GM12892 (cell line): ENCODE measurements at regions not wholly inside any gene's neighbourhood (a gene's known extent, or its start where the extent isn't known, plus 50 kb on each side); places are given as distances from the start of the nearest gene placed in this dataset.

ENCODE experiments used
- DNase-seq: peaks from one replicate; pipeline ENCODE4 v3.0.0; 2011; ENCODE audit not compliant: insufficient read length
- FAIRE-seq: peaks from 2 replicates; lab custom pipeline; 2011; peaks lifted over from hg19 to GRCh38; lab: Jason Lieb, UNC
- POLR2A ChIP-seq: IDR thresholded peaks from 2 replicates; pipeline ENCODE4 v1.6.1; 2011; ENCODE audit warnings: low read depth, low read length, control low read depth
- POLR2AphosphoS5 ChIP-seq: IDR thresholded peaks from 2 replicates; pipeline ENCODE4 v1.6.1; 2011; ENCODE audit warnings: low read depth, low read length, control low read depth
- TAF1 ChIP-seq: IDR thresholded peaks from 2 replicates; pipeline ENCODE4 v1.6.1; 2011; ENCODE audit warnings: low read depth, mild to moderate bottlenecking, control low read depth, low read length, borderline replicate concordance

DNA sequence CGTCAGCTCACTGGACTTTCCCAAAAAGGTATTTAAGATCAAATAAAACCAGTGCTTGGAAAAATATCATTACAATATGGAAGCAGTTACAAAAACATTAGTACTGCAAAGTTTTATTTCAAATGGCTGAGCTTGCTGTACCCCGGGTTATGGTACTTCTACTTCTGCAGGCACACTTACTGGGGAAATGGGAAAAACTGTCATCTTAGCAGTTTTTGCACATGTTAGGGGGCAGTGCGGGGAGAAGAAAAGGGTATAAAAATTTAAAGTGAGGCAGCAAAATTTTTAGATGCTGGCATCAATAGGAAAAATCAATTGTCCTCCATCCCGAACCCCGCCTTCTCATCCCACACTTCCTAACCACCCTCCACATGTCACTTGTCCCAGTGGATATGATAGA lies 133.4 kb downstream of the ATG4C start:
- no peak for DNase-seq
- no peak for FAIRE-seq
- no peak for TF ChIP-seq POLR2AphosphoS5
- TF ChIP-seq POLR2A, result no peak
- TF ChIP-seq TAF1, result no peak

DNA sequence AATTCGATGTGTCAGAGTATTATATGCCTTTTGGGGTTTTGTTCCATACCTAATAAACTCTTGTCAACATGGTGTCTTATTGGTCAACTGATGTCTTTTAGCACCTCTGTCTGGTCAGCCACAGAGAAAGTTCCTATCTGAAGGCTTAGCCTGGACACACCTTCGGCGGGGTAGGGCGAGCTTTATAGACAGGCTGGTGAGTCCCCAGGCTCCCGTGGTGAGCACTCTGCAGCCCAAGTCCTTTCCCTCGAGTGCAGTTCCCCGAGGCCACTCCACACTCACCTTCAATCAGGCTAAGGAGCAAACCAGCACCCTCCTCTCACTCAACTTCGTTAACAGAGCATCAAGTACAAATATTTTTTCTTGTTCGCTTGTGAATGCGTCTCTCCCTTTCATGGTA lies 133.9 kb downstream of the ATG4C start:
- TF ChIP-seq TAF1 (no peak), POLR2A (no peak), POLR2AphosphoS5 (no peak)
- no peak for DNase-seq
- FAIRE-seq, result no peak

DNA sequence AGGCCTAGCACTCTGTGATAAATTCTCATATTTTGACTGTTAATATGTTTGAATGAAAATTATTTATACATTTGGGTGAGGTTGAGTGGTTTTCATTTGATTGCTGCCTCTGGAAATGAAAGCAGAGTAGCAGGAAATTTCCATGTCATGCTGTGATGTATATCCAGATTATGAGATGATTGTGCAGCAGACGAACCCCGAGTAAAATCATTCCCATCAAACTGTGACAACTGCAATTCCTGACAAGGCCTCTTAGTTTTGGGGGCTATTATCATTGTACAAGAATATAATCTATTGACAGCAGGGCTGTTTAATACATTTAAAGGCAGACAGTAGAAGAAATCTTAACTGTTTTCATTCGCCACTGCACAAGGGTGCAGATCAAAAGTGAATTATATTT lies 134.8 kb downstream of the ATG4C start:
- no peak for FAIRE-seq
- no peak for DNase-seq
- TF ChIP-seq TAF1, result no peak
- TF ChIP-seq POLR2A, result no peak
- no peak for TF ChIP-seq POLR2AphosphoS5

DNA sequence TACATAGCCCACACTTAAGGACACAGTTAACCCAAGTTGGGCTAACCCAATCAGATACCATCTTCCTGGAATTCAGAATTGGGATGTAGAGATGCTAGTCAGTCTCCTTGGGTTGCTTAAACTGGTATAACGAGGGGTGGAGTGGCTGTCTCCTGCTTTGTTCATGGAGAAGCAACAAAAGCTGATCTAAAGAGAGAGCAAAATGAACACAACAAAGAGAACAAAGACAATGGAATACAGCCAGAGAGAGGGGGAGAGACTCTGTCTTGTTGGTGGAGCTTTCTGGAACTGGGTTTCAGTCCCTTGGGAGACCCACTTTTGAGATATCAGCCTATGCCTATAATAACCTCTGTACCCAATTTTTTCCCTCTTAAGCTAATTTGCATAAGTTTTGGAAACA lies 138.1 kb downstream of the ATG4C start:
- no peak for FAIRE-seq
- TF ChIP-seq TAF1, result no peak
- TF ChIP-seq POLR2AphosphoS5, result no peak
- TF ChIP-seq POLR2A, result no peak
- no peak for DNase-seq

DNA sequence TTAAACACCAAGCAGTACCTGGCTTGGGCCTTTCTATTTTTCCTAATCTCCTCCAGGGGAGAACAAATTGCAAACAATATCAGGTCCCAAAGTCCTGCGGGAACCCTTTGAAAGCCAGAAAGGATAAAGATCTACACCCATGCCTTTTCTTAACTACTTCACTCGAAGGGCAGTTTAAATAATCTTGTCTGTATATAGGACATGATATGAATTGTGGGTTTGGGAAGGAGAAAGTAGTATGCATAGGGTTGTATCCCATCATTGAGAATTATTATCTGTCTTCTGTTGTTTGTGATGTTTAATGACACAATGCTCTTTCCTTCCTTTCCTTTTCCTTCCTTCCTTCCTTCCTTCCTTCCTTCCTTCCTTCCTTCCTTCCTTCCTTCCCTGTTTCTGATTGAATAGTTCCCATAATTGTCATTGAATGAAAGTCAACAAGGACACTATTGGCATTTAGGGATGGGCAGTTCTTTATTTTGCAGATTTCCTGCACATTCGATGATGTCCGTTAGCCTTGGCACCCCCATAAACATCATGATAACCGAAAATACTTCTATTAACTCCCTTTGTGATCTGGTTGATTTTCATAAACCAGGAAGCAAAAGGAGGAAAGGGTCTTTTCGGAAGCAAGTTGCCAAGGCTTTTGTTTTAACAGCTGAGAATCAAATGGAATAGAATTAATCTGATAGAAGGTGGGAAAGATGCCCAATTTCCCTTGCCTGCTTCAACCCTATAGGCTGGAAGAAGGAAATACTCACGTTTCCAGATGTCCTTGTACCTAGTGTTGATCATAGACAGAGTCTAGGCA lies 141.3 kb downstream of the ATG4C start:
- no peak for FAIRE-seq
- no peak for DNase-seq
- TF ChIP-seq POLR2A (no peak), POLR2AphosphoS5 (no peak), TAF1 (no peak)

DNA sequence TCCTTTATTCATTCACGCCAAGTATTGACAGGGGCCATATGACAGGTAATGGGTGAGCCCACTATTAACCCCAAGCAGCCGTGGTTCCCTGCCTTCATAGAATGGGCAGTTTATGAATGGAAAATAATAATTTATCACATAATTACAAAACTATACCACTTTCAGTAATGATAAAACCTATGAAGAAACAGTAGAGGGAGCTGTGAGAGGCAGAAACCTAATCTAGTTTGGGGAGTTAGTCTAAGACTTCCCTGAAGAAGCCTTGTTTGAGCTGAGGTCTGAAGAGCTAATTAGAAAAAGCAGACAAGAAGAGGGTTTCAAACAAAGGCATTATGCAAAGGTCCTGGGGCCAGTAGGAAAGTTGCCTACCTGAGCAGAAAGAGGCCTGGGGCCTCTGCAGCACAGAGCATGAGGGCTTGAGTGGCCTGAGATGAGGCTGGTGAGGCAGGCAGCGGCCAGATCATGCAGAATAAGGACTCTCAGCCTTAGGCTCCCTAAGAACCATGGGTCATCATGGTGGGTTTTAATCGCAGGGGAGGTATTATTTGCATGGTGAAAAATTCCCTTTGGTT lies 142.8 kb downstream of the ATG4C start:
- no peak for DNase-seq
- TF ChIP-seq POLR2A (no peak), TAF1 (no peak), POLR2AphosphoS5 (no peak)
- FAIRE-seq, result no peak

DNA sequence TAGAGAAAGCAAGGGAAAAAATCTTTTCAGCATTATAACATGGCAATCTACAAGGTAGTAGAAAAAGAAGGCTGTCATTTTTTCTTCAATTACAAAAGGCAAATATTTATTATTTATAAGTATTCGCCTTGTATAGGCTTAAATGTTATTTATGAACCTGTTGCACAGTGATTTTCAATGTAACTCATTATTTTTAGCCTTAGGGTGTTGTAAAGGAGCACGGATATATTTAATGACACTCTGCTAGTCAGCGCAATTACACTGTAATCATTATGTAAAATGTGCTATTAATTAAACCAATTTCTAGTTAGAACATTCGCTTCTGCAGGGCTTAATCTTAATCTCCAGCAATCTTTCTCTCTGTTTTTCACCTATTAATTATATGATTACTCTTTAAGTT lies 145.0 kb downstream of the ATG4C start:
- no peak for FAIRE-seq
- TF ChIP-seq POLR2AphosphoS5, result no peak
- TF ChIP-seq TAF1, result no peak
- TF ChIP-seq POLR2A, result no peak
- DNase-seq, result no peak

DNA sequence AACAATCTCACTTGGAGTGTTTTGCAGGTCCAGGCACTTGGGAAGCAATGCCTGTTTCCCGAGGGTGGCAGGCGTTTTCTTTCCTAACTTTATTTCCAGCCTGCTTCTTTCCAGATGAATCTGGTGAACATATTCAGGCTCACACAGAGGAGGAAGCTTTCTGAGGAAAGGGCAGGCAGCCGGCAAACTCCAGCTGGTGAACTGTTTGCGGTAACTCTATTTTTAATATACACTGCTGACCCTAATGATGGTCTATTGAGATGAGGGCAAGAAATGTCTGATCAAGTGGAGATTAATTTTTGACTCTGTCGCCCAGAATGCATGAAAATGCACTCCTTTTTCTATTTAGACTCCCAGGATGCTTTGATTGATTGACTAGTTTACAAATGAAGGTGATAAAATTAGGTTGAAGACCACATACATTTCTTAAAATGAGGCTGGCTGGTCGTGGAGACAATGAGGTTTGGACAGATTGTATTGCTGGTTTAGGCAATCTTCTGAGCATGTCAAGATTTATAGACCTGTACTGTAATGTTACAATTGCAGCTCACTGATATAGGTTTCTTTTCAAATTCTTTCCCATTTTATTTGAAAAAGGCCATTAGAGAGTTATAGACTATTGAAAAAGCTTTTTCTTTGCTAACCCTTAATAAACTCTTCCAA lies 153.8 kb downstream of the ATG4C start:
- no peak for FAIRE-seq
- no peak for DNase-seq
- TF ChIP-seq POLR2AphosphoS5 (no peak), TAF1 (no peak), POLR2A (no peak)

DNA sequence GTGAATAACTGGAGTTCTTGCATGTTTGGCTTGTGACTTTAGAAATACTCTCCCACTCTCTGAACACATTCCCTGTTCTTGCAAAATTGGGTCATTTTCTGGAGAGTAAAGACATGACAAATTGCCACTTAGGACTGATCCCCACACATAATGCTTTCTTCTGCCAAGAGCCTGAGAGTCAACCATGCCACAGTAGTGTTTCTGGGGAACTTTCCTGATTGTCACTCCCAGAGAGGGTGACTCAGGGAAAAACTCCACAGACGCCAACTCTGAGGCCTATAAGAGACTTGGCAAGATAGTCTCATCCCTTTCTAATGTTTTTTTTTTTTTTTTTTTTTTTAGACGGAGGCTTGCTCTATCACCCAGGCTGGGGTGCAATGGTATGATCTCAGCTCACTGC lies 157.8 kb downstream of the ATG4C start:
- no peak for FAIRE-seq
- TF ChIP-seq TAF1 (no peak), POLR2A (no peak), POLR2AphosphoS5 (no peak)
- no peak for DNase-seq

DNA sequence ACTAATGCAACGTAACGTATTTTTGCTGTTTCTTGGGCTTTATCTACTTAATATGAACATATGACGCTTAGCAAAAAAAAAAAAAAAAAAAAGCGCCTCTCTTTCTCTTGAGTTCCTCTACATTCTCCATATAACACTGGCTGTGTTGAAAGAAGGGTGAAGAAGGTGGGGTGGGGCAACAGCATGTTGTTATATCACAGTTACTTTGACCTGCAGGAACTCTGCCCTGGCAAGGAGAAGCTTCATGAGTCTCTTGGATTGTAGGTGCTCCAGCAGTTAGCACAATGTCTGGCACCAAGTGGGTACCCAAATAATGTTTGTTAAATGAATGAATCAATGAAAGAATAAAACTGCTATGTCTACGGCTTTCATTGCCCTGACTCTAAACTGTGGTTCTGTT lies 162.6 kb downstream of the ATG4C start:
- DNase-seq (no peak), FAIRE-seq (no peak)
- TF ChIP-seq TAF1 (no peak), POLR2AphosphoS5 (no peak), POLR2A (no peak)

DNA sequence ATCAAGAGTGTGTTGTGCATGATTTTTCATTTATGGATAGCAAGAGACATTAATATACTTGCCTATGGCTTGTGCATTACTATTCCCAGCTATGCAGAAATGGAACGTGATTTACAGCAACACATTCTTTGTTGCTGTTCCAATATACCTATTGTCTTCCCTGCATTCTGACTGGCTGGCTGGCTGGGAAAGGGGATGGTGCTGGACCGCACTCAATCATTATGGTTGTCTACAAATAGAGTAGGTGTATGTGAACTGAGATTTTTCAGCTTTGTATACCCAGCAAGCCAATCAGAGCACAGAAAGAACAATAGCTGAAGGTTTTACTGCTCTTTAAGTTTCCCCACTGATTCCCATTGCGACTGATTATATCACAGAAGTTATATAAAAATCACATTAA lies 167.5 kb downstream of the ATG4C start:
- DNase-seq (no peak), FAIRE-seq (no peak)
- TF ChIP-seq TAF1 (no peak), POLR2A (no peak), POLR2AphosphoS5 (no peak)
